WTC11 (cell line): ENCODE measurements at regions not wholly inside any gene's neighbourhood (a gene's known extent, or its start where the extent isn't known, plus 50 kb on each side); places are given as distances from the start of the nearest gene placed in this dataset.

ENCODE experiments used
- CREB1 ChIP-seq: sonication (generic); formaldehyde crosslinking; IDR thresholded peaks from 2 replicates; pipeline ENCODE4 v1.8.0; 2023; ENCODE audit warnings: mild to moderate bottlenecking, missing genetic modification reagents
- CREM ChIP-seq: sonication (generic); formaldehyde crosslinking; IDR thresholded peaks from 2 replicates; pipeline ENCODE4 v1.8.1; 2022; ENCODE audit warnings: mild to moderate bottlenecking, missing genetic modification reagents, moderate library complexity
- FOXJ3 ChIP-seq: sonication (generic); formaldehyde crosslinking; IDR thresholded peaks from 2 replicates; pipeline ENCODE4 v1.9.0; 2021; ENCODE audit warnings: missing genetic modification reagents, mild to moderate bottlenecking, borderline replicate concordance
- GABPB1 ChIP-seq: sonication (generic); formaldehyde crosslinking; IDR thresholded peaks from 2 replicates; pipeline ENCODE4 v1.8.1; 2023; ENCODE audit warnings: mild to moderate bottlenecking, missing genetic modification reagents
- GRHL2 ChIP-seq: fragments of 250-450 bp; sonication (Bioruptor Pico); IDR thresholded peaks from 2 replicates; pipeline ENCODE4 v1.8.0; 2022; ENCODE audit warnings: mild to moderate bottlenecking, moderate library complexity; ENCODE audit not compliant: insufficient replicate concordance, severe bottlenecking
- GTF2I ChIP-seq: fragments of 250-450 bp; sonication (Bioruptor Pico); conservative IDR thresholded peaks from 2 replicates; pipeline ENCODE4 v1.4.0; 2021; ENCODE audit warnings: mild to moderate bottlenecking
- NFATC4 ChIP-seq: fragments of 250-450 bp; sonication (Bioruptor Pico); IDR thresholded peaks from 2 replicates; pipeline ENCODE4 v1.9.0; 2021; ENCODE audit warnings: mild to moderate bottlenecking
- NR1H2 ChIP-seq: sonication (generic); formaldehyde crosslinking; IDR thresholded peaks from 2 replicates; pipeline ENCODE4 v1.9.0; 2021; ENCODE audit warnings: mild to moderate bottlenecking, moderate library complexity, missing genetic modification reagents
- RORB ChIP-seq: fragments of 250-450 bp; sonication (Bioruptor Pico); IDR thresholded peaks from 2 replicates; pipeline ENCODE4 v1.9.0; 2021; ENCODE audit warnings: mild to moderate bottlenecking
- SP1 ChIP-seq: sonication (generic); formaldehyde crosslinking; conservative IDR thresholded peaks from 2 replicates; pipeline ENCODE4 v1.8.1; 2022; ENCODE audit warnings: missing genetic modification reagents
- TEAD1 ChIP-seq: sonication (generic); formaldehyde crosslinking; IDR thresholded peaks from 2 replicates; pipeline ENCODE4 v1.8.0; 2022; ENCODE audit warnings: mild to moderate bottlenecking, missing genetic modification reagents
- TEAD4 ChIP-seq: sonication (generic); formaldehyde crosslinking; IDR thresholded peaks from 2 replicates; pipeline ENCODE4 v1.8.0; 2022; ENCODE audit warnings: mild to moderate bottlenecking, missing genetic modification reagents
- TP53 ChIP-seq: sonication (generic); formaldehyde crosslinking; IDR thresholded peaks from 2 replicates; pipeline ENCODE4 v1.8.1; 2023; ENCODE audit warnings: mild to moderate bottlenecking, missing genetic modification reagents
- ZBTB21 ChIP-seq: sonication (generic); formaldehyde crosslinking; IDR thresholded peaks from 2 replicates; pipeline ENCODE4 v1.8.1; 2023; ENCODE audit warnings: mild to moderate bottlenecking, missing genetic modification reagents, borderline replicate concordance
- ZNF121 ChIP-seq: sonication (generic); formaldehyde crosslinking; IDR thresholded peaks from 2 replicates; pipeline ENCODE4 v1.8.0; 2023; ENCODE audit warnings: missing genetic modification reagents
- ZNF138 ChIP-seq: sonication (generic); formaldehyde crosslinking; conservative IDR thresholded peaks from 2 replicates; pipeline ENCODE4 v1.8.1; 2022; ENCODE audit warnings: mild to moderate bottlenecking, moderate library complexity, missing genetic modification reagents
- TF ChIP-seq, protein P1 (sequence below): sonication (generic); formaldehyde crosslinking; IDR thresholded peaks from 2 replicates; pipeline ENCODE4 v1.8.0; 2023; ENCODE audit warnings: mild to moderate bottlenecking, missing genetic modification reagents
- TF ChIP-seq, protein P2 (sequence below): sonication (generic); formaldehyde crosslinking; IDR thresholded peaks from 2 replicates; pipeline ENCODE4 v1.8.0; 2022; ENCODE audit warnings: mild to moderate bottlenecking, missing genetic modification reagents
- TF ChIP-seq, protein P3 (sequence below): fragments of 250-450 bp; sonication (Bioruptor Pico); IDR thresholded peaks from 2 replicates; pipeline ENCODE4 v1.9.0; 2021; ENCODE audit warnings: moderate library complexity, mild to moderate bottlenecking, inconsistent platforms, borderline replicate concordance
- TF ChIP-seq, protein P4 (sequence below): sonication (generic); formaldehyde crosslinking; IDR thresholded peaks from 2 replicates; pipeline ENCODE4 v1.8.0; 2022; ENCODE audit warnings: mild to moderate bottlenecking, missing genetic modification reagents
- TF ChIP-seq, protein P5 (sequence below): sonication (generic); formaldehyde crosslinking; IDR thresholded peaks from 2 replicates; pipeline ENCODE4 v1.8.1; 2023; ENCODE audit warnings: mild to moderate bottlenecking, missing genetic modification reagents, moderate library complexity
- TF ChIP-seq, protein P6 (sequence below): sonication (generic); formaldehyde crosslinking; conservative IDR thresholded peaks from 2 replicates; pipeline ENCODE4 v1.8.1; 2022; ENCODE audit warnings: mild to moderate bottlenecking, missing genetic modification reagents
- TF ChIP-seq, protein P7 (sequence below): fragments of 250-450 bp; sonication (Bioruptor Pico); IDR thresholded peaks from 2 replicates; pipeline ENCODE4 v1.9.0; 2021; ENCODE audit warnings: mild to moderate bottlenecking
- TF ChIP-seq, protein P8 (sequence below): fragments of 250-450 bp; sonication (Bioruptor Pico); IDR thresholded peaks from 2 replicates; pipeline ENCODE4 v1.8.0; 2021; ENCODE audit warnings: mild to moderate bottlenecking
- TF ChIP-seq, protein P9 (sequence below): fragments of 250-450 bp; sonication (Bioruptor Pico); IDR thresholded peaks from 2 replicates; pipeline ENCODE4 v2.1.2; 2022; ENCODE audit warnings: mild to moderate bottlenecking, moderate library complexity
- TF ChIP-seq, protein P10 (sequence below): sonication (generic); formaldehyde crosslinking; IDR thresholded peaks from 2 replicates; pipeline ENCODE4 v1.8.1; 2023; ENCODE audit warnings: mild to moderate bottlenecking, missing genetic modification reagents
- TF ChIP-seq, protein P11 (sequence below): sonication (generic); formaldehyde crosslinking; IDR thresholded peaks from 2 replicates; pipeline ENCODE4 v1.8.0; 2023; ENCODE audit warnings: missing genetic modification reagents

DNA sequence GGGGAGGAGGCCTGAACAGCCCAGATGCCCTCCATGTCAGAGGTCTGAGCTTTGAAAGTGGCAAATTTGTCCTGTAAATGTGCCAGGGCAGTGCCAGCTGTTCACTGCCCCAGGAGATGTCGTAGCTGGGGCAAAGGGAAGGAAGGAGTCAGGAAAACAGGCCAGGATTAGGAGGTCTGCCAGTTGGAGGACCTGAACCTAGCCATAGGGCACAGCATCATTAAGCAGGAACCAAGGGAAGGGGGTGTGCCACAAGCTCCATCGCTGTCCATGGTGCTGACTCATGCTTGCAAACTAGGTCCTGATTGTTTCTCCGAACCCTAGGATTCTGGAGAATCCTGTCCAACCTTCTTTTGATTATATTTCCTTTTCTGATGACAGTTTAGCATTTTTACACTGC, 124.2 kb downstream of the TMEM132E start (continued):
- TF ChIP-seq, protein P1, sequence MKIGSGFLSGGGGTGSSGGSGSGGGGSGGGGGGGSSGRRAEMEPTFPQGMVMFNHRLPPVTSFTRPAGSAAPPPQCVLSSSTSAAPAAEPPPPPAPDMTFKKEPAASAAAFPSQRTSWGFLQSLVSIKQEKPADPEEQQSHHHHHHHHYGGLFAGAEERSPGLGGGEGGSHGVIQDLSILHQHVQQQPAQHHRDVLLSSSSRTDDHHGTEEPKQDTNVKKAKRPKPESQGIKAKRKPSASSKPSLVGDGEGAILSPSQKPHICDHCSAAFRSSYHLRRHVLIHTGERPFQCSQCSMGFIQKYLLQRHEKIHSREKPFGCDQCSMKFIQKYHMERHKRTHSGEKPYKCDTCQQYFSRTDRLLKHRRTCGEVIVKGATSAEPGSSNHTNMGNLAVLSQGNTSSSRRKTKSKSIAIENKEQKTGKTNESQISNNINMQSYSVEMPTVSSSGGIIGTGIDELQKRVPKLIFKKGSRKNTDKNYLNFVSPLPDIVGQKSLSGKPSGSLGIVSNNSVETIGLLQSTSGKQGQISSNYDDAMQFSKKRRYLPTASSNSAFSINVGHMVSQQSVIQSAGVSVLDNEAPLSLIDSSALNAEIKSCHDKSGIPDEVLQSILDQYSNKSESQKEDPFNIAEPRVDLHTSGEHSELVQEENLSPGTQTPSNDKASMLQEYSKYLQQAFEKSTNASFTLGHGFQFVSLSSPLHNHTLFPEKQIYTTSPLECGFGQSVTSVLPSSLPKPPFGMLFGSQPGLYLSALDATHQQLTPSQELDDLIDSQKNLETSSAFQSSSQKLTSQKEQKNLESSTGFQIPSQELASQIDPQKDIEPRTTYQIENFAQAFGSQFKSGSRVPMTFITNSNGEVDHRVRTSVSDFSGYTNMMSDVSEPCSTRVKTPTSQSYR (CRISPR knock-in tag): 0 out of 2 replicates have a peak, but pooled peaks have one; percentile 27
- TF ChIP-seq, protein P2, sequence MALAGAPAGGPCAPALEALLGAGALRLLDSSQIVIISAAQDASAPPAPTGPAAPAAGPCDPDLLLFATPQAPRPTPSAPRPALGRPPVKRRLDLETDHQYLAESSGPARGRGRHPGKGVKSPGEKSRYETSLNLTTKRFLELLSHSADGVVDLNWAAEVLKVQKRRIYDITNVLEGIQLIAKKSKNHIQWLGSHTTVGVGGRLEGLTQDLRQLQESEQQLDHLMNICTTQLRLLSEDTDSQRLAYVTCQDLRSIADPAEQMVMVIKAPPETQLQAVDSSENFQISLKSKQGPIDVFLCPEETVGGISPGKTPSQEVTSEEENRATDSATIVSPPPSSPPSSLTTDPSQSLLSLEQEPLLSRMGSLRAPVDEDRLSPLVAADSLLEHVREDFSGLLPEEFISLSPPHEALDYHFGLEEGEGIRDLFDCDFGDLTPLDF: no peak
- no peak for TF ChIP-seq SP1 (CRISPR knock-in tag)
- no peak for TF ChIP-seq ZNF138
- TF ChIP-seq, protein P3, sequence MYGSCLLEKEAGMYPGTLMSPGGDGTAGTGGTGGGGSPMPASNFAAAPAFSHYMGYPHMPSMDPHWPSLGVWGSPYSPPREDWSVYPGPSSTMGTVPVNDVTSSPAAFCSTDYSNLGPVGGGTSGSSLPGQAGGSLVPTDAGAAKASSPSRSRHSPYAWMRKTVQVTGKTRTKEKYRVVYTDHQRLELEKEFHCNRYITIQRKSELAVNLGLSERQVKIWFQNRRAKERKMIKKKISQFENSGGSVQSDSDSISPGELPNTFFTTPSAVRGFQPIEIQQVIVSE (CRISPR knock-in tag): no peak
- TF ChIP-seq, protein P4, sequence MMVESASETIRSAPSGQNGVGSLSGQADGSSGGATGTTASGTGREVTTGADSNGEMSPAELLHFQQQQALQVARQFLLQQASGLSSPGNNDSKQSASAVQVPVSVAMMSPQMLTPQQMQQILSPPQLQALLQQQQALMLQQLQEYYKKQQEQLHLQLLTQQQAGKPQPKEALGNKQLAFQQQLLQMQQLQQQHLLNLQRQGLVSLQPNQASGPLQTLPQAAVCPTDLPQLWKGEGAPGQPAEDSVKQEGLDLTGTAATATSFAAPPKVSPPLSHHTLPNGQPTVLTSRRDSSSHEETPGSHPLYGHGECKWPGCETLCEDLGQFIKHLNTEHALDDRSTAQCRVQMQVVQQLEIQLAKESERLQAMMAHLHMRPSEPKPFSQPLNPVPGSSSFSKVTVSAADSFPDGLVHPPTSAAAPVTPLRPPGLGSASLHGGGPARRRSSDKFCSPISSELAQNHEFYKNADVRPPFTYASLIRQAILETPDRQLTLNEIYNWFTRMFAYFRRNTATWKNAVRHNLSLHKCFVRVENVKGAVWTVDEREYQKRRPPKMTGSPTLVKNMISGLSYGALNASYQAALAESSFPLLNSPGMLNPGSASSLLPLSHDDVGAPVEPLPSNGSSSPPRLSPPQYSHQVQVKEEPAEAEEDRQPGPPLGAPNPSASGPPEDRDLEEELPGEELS (CRISPR knock-in tag): peak; percentile 85
- TF ChIP-seq GTF2I (CRISPR knock-in tag): no peak
- TF ChIP-seq, protein P5, sequence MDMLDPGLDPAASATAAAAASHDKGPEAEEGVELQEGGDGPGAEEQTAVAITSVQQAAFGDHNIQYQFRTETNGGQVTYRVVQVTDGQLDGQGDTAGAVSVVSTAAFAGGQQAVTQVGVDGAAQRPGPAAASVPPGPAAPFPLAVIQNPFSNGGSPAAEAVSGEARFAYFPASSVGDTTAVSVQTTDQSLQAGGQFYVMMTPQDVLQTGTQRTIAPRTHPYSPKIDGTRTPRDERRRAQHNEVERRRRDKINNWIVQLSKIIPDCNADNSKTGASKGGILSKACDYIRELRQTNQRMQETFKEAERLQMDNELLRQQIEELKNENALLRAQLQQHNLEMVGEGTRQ (CRISPR knock-in tag): no peak
- TF ChIP-seq CREM (CRISPR knock-in tag): peak; percentile 47; the same call in 1 of the 2 replicates
- TF ChIP-seq, protein P6, sequence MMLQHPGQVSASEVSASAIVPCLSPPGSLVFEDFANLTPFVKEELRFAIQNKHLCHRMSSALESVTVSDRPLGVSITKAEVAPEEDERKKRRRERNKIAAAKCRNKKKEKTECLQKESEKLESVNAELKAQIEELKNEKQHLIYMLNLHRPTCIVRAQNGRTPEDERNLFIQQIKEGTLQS (CRISPR knock-in tag): no peak
- no peak for TF ChIP-seq GABPB1 (CRISPR knock-in tag)
- peak; percentile 67; the same call in 1 of the 2 replicates for TF ChIP-seq TEAD4
- TF ChIP-seq, protein P7, sequence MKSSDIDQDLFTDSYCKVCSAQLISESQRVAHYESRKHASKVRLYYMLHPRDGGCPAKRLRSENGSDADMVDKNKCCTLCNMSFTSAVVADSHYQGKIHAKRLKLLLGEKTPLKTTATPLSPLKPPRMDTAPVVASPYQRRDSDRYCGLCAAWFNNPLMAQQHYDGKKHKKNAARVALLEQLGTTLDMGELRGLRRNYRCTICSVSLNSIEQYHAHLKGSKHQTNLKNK: no peak
- no peak for TF ChIP-seq NFATC4 (CRISPR knock-in tag)
- TF ChIP-seq NR1H2 (CRISPR knock-in tag): no peak
- no peak for TF ChIP-seq CREB1 (CRISPR knock-in tag)
- 0 out of 2 replicates have a peak, but pooled peaks have one; percentile 53 for TF ChIP-seq TP53 (CRISPR knock-in tag)
- TF ChIP-seq ZBTB21 (CRISPR knock-in tag): no peak
- peak; percentile 81 for TF ChIP-seq TEAD1
- TF ChIP-seq, protein P8, sequence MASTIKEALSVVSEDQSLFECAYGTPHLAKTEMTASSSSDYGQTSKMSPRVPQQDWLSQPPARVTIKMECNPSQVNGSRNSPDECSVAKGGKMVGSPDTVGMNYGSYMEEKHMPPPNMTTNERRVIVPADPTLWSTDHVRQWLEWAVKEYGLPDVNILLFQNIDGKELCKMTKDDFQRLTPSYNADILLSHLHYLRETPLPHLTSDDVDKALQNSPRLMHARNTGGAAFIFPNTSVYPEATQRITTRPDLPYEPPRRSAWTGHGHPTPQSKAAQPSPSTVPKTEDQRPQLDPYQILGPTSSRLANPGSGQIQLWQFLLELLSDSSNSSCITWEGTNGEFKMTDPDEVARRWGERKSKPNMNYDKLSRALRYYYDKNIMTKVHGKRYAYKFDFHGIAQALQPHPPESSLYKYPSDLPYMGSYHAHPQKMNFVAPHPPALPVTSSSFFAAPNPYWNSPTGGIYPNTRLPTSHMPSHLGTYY (CRISPR knock-in tag): no peak
- TF ChIP-seq, protein P9, sequence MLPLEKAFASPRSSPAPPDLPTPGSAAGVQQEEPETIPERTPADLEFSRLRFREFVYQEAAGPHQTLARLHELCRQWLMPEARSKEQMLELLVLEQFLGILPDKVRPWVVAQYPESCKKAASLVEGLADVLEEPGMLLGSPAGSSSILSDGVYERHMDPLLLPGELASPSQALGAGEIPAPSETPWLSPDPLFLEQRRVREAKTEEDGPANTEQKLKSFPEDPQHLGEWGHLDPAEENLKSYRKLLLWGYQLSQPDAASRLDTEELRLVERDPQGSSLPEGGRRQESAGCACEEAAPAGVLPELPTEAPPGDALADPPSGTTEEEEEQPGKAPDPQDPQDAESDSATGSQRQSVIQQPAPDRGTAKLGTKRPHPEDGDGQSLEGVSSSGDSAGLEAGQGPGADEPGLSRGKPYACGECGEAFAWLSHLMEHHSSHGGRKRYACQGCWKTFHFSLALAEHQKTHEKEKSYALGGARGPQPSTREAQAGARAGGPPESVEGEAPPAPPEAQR (CRISPR knock-in tag): no peak
- TF ChIP-seq, protein P10, sequence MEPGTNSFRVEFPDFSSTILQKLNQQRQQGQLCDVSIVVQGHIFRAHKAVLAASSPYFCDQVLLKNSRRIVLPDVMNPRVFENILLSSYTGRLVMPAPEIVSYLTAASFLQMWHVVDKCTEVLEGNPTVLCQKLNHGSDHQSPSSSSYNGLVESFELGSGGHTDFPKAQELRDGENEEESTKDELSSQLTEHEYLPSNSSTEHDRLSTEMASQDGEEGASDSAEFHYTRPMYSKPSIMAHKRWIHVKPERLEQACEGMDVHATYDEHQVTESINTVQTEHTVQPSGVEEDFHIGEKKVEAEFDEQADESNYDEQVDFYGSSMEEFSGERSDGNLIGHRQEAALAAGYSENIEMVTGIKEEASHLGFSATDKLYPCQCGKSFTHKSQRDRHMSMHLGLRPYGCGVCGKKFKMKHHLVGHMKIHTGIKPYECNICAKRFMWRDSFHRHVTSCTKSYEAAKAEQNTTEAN: no peak
- no peak for TF ChIP-seq RORB (CRISPR knock-in tag)
- TF ChIP-seq, protein P11, sequence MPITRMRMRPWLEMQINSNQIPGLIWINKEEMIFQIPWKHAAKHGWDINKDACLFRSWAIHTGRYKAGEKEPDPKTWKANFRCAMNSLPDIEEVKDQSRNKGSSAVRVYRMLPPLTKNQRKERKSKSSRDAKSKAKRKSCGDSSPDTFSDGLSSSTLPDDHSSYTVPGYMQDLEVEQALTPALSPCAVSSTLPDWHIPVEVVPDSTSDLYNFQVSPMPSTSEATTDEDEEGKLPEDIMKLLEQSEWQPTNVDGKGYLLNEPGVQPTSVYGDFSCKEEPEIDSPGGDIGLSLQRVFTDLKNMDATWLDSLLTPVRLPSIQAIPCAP (CRISPR knock-in tag): no peak
- no peak for TF ChIP-seq GRHL2 (CRISPR knock-in tag)
- peak; percentile 66; the same call in 1 of the 2 replicates for TF ChIP-seq ZNF121
- TF ChIP-seq FOXJ3: no peak
